ENCODE measurements at regions not wholly inside any gene's neighbourhood (a gene's known extent, or its start where the extent isn't known, plus 50 kb on each side); places are given as distances from the start of the nearest gene placed in this dataset.

DNA sequence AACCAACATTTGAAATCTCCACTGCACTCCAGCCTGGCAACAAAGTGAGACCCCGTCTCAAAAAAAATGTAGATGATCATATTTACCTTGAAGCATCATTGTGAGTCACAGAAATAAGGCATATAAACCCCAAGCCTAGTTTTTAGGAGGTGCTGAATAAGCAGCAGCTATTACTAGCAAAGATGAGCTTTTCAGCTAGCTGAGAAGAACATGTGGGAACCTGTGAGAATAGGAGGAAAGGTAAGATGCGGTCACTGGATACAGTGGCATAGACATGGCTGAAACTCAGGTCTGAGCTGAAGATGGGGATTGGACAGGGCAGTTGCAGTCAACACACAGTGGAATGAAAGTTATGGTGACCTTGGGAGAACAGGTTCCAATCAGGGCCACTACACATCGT lies 284.3 kb upstream of the IRAK1BP1 start (continued):
- TF ChIP-seq, protein P1, sequence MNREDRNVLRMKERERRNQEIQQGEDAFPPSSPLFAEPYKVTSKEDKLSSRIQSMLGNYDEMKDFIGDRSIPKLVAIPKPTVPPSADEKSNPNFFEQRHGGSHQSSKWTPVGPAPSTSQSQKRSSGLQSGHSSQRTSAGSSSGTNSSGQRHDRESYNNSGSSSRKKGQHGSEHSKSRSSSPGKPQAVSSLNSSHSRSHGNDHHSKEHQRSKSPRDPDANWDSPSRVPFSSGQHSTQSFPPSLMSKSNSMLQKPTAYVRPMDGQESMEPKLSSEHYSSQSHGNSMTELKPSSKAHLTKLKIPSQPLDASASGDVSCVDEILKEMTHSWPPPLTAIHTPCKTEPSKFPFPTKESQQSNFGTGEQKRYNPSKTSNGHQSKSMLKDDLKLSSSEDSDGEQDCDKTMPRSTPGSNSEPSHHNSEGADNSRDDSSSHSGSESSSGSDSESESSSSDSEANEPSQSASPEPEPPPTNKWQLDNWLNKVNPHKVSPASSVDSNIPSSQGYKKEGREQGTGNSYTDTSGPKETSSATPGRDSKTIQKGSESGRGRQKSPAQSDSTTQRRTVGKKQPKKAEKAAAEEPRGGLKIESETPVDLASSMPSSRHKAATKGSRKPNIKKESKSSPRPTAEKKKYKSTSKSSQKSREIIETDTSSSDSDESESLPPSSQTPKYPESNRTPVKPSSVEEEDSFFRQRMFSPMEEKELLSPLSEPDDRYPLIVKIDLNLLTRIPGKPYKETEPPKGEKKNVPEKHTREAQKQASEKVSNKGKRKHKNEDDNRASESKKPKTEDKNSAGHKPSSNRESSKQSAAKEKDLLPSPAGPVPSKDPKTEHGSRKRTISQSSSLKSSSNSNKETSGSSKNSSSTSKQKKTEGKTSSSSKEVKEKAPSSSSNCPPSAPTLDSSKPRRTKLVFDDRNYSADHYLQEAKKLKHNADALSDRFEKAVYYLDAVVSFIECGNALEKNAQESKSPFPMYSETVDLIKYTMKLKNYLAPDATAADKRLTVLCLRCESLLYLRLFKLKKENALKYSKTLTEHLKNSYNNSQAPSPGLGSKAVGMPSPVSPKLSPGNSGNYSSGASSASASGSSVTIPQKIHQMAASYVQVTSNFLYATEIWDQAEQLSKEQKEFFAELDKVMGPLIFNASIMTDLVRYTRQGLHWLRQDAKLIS (CRISPR knock-in tag; IDR thresholded peaks at IDR 0.05), result no peak
- TF ChIP-seq ZNF140 (CRISPR knock-in tag; IDR thresholded peaks at IDR 0.05) (no peak), SMAD4 (CRISPR knock-in tag; conservative IDR thresholded peaks at IDR 0.05) (no peak), HNRNPLL (IDR thresholded peaks at IDR 0.05; ENCODE audit: low read depth, low read length, poor library complexity, severe bottlenecking) (no peak), MXI1 (IDR thresholded peaks at IDR 0.05; ENCODE audit: low read depth, low read length) (no peak)

DNA sequence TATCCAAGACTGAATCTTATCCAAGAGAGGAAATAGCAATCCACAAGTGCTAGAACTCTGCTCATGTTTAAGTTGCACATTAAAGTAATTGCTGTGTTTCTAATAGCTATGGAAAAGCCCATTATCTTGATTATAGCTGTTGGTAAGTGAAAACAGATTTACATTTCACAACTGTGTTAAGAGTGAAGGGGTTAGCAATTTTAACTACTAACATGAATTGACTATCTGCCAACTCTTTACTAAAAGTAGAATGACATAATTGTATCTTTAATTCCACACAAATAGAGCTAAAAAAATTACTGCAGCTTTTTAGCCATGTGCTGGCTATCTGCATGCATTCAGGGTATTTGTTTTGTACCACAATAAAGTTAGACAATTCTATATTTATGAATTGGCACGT lies 277.9 kb upstream of the IRAK1BP1 start:
- in situ Hi-C loops (cut with MboI), result no loop called here
- Histone ChIP-seq H3K79me2 (ENCODE audit: control insufficient read depth, insufficient read depth, low read length) (no peaks in the 10 kb centered on the region), H3K27me3 (ENCODE audit: control insufficient read depth in 2 of 2, insufficient read depth in 2 of 2, low read length in 2 of 2) (no peaks in the 10 kb centered on the region), H2AFZ (ENCODE audit: low read depth, low read length) (no peak overlapping the region), H3K4me2 (ENCODE audit: insufficient read depth, low read length) (no peak overlapping the region), H3K9me3 (replicated peaks; ENCODE audit: control insufficient read depth, insufficient read depth, low read depth, low read length) (no peaks in the 10 kb centered on the region), H3K9me1 (ENCODE audit: control insufficient read depth, insufficient read depth, low read length) (no peaks in the 10 kb centered on the region), H3K4me3 (no peak overlapping the region), H3K4me1 (replicated peaks in 1 of 2; ENCODE audit: control insufficient read depth in 2 of 2, insufficient read depth in 2 of 2, low read length in 2 of 2) (no peaks in the 10 kb centered on the region), H3K36me3 (ENCODE audit: control insufficient read depth, insufficient read depth, low read length) (no peaks in the 10 kb centered on the region), H4K20me1 (replicated peaks; ENCODE audit: control insufficient read depth, insufficient read depth, low read length) (no peaks in the 10 kb centered on the region), H3K9ac (ENCODE audit: insufficient read depth in 1 of 2, low read depth in 2 of 2, low read length in 2 of 2) (no peak overlapping the region), H3K27ac (ENCODE audit: extremely low read depth, low read depth, low read length) (no peak overlapping the region)
- DNase-seq (ENCODE audit: extremely low read depth in 1 of 4, low spot score in 3 of 4), result no peak
- POLR2A ChIA-PET, result no interaction called here
- intact Hi-C loops (cut with micrococcal nuclease), result no loop called here
- ATAC-seq, result no peak
- BruUV-seq (replicated peaks), result no TSS peak
- TF ChIP-seq POLR3A (IDR thresholded peaks at IDR 0.05; ENCODE audit: borderline replicate concordance, extremely low read depth, insufficient read depth, insufficient read length) (no peak), MAFK (IDR thresholded peaks at IDR 0.05; ENCODE audit: low read length) (no peak)
- CTCF ChIA-PET (ENCODE audit: low intra/inter-chr PET ratio), result no interaction called here
- no peak for FAIRE-seq
- 0% methylated on average over 1 of the region's 1 CpG for WGBS (ENCODE audit: insufficient coverage, low coverage, missing lambda C conversion rate)

Data from K562 (cell line).